Hepatic stellate cell (primary cell): ENCODE measurements at regions not wholly inside any gene's neighbourhood (a gene's known extent, or its start where the extent isn't known, plus 50 kb on each side); places are given as distances from the start of the nearest gene placed in this dataset.
"Not testable (repeated sequence)": the region's sequence is repeated elsewhere in the genome, so short reads cannot be mapped to it uniquely, and the experiment has no call there.

Source experiments
- DNase-seq: peaks from one replicate; pipeline ENCODE4 v3.0.0; 2011; ENCODE audit warnings: low spot score

DNA sequence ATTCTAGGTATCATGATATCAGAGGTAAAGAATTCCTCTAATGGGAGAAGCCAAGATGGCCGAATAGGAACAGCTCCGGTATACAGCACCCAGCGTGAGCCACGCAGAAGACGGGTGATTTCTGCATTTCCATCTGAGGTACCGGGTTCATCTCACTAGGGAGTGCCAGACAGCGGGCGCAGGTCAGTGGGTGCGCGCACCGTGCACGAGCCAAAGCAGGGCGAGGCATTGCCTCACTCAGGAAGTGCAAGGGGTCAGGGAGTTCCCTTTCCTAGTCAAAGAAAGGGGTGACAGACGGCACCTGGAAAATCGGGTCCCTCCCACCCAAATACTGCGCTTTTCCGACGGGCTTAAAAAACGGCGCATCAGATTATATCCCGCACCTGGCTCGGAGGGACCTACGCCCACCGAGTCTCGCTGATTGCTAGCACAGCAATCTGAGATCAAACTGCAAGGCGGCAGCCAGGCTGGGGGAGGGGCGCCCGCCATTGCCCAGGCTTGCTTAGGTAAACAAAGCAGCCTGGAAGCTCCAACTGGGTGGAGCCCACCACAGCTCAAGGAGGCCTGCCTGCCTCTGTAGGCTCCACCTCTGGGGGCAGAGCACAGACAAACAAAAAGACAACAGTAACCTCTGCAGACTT, 70.4 kb upstream of the ALCAM start:
- not testable (repeated sequence) for DNase-seq

DNA sequence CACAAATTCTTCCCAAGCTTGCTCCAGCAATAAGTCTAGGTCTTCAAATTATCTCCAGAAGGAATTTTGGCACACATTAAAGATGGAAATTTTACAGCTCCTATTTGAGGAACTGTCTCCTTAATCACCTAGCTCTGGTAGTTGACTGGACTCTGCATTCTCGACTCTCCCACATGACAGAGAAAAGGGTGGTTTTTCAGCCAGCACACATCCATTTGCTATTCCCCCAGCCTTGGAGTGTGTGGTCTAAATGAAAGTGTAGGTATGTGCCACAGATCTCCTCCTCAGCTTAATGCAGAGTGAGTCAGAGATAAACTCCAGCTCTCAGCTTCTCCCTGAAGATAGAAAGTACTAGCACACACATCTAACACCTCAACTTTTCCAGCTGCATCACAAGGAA, 62.2 kb upstream of the ALCAM start:
- no peak for DNase-seq

DNA sequence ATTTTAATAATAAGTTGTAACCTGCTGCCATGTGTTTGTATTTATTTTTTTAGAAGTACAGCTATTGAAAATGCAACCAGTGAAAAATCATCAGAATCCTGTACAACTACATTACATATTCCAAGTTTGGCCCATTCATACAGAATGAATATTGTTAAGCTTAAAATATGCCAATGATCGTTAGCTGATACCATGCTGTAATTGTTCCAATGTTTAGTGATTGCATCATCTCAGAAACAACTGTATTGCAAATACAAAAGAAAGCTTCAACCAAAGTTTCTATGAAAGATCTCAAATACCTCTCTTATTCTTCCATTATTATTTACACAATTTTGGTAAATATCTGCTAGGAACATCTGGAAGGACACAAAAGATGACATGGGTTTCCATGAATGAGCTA, 51.6 kb upstream of the ALCAM start:
- DNase-seq, result no peak

DNA sequence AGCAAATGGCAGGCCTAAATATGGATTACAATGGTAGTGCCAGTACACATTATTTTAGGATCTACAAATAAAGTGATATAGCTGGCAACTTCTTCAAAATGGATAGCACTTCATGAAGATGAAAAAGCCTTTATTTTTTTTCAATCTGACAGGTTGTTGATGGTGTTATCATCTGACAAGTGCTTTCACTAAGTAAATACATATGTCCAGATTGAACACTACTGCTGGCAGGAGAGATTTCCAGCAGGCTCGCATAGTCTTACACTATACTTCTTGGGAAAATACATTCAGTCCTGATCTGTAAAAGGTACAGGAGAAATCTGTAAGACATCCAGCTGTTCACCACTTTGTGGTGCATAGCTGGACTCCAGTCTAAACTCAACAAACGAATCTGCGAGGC, 50.9 kb upstream of the ALCAM start:
- DNase-seq, result no peak

DNA sequence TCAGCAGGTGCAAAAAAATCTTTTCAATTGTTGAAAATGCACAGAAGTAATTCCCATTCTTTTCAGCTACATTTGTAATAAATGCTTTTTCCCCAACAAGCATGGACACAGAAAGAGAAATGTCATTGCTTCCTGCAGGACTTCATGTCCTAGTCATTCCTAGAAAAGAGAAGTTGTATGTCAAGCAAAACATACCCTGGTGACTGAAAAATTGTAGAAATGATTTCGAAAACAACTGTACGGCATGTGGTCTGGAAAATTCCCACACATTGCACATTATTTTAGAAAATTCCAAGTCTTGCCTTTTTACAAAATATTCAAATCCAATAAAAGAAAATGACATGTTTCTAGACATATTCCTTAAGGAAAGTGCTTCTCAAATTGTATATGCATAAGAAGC, 50.4 kb upstream of the ALCAM start:
- DNase-seq, result no peak
